ENCODE measurements at regions not wholly inside any gene's neighbourhood (a gene's known extent, or its start where the extent isn't known, plus 50 kb on each side); places are given as distances from the start of the nearest gene placed in this dataset.

- no peak for DNase-seq (ENCODE audit: low read depth, low spot score)
- H3K4me3 ChIP-seq (ENCODE audit: low read depth in 2 of 2, low read length in 2 of 2), result no peak overlapping the region
- ChIA-PET POLR2A (no interaction called here), CTCF (no interaction called here)
- no peaks in the 10 kb centered on the region for H3K27me3 ChIP-seq (ENCODE audit: control insufficient read depth, insufficient read depth, low read length)
- H3K27ac ChIP-seq (ENCODE audit: low read length), result no peak overlapping the region
- intact Hi-C loops (cut with micrococcal nuclease; ENCODE audit: unreplicated experiment), result no loop called here
- H3K9me3 ChIP-seq (ENCODE audit: control insufficient read depth, insufficient read depth, low read depth, low read length), result no peaks in the 10 kb centered on the region
- BruUV-seq (replicated peaks), result no TSS peak
- H3K36me3 ChIP-seq (ENCODE audit: control insufficient read depth, insufficient read depth, low read length), result no peaks in the 10 kb centered on the region
- no peak for ATAC-seq
- in situ Hi-C loops (cut with HindIII; ENCODE audit: low pct_unique_long_range_greater_than_20kb, low sequenced_read_pairs), result no loop called here
- TF ChIP-seq CTCF (IDR thresholded peaks at IDR 0.05), result no peak
- no peak for TF ChIP-seq SIN3A (IDR thresholded peaks at IDR 0.05; ENCODE audit: borderline replicate concordance, insufficient read depth, low read depth, low read length)
- TF ChIP-seq TCF7L2 (IDR thresholded peaks at IDR 0.05; ENCODE audit: low read depth, low read length), result no peak
- TF ChIP-seq POLR2AphosphoS5 (IDR thresholded peaks at IDR 0.05; ENCODE audit: low read depth, low read length), result no peak
- no peak for TF ChIP-seq REST (IDR thresholded peaks at IDR 0.05; ENCODE audit: insufficient read depth in 1 of 2, low read depth in 2 of 2, low read length in 1 of 2)
- no peaks in the 10 kb centered on the region for H3K4me1 ChIP-seq (ENCODE audit: control insufficient read depth, insufficient read depth, low read length)
These were observed 324.6 kb upstream of the MTNR1B start for GRCh38 chr11:92644595-92645445.

- H3K27me3 ChIP-seq (ENCODE audit: control insufficient read depth, insufficient read depth, low read length), result no peaks in the 10 kb centered on the region
- ChIA-PET POLR2A (no interaction called here), CTCF (no interaction called here)
- DNase-seq (ENCODE audit: low read depth, low spot score) (no peak), ATAC-seq (no peak)
- no peak overlapping the region for H3K4me3 ChIP-seq (ENCODE audit: low read depth in 2 of 2, low read length in 2 of 2)
- in situ Hi-C loops (cut with HindIII; ENCODE audit: low pct_unique_long_range_greater_than_20kb, low sequenced_read_pairs) (no loop called here), intact Hi-C loops (cut with micrococcal nuclease; ENCODE audit: unreplicated experiment) (no loop called here)
- no peaks in the 10 kb centered on the region for H3K4me1 ChIP-seq (ENCODE audit: control insufficient read depth, insufficient read depth, low read length)
- TF ChIP-seq SIN3A (IDR thresholded peaks at IDR 0.05; ENCODE audit: borderline replicate concordance, insufficient read depth, low read depth, low read length) (no peak), POLR2AphosphoS5 (IDR thresholded peaks at IDR 0.05; ENCODE audit: low read depth, low read length) (no peak), CTCF (IDR thresholded peaks at IDR 0.05) (no peak), TCF7L2 (IDR thresholded peaks at IDR 0.05; ENCODE audit: low read depth, low read length) (no peak), REST (IDR thresholded peaks at IDR 0.05; ENCODE audit: insufficient read depth in 1 of 2, low read depth in 2 of 2, low read length in 1 of 2) (no peak)
- BruUV-seq (replicated peaks), result no TSS peak
- H3K27ac ChIP-seq (ENCODE audit: low read length), result no peak overlapping the region
- no peaks in the 10 kb centered on the region for H3K9me3 ChIP-seq (ENCODE audit: control insufficient read depth, insufficient read depth, low read depth, low read length)
- H3K36me3 ChIP-seq (ENCODE audit: control insufficient read depth, insufficient read depth, low read length), result no peaks in the 10 kb centered on the region
These were observed 318.3 kb upstream of the MTNR1B start for GRCh38 chr11:92651159-92651558.

Data from Panc1 (cell line).